ENCODE measurements at regions not wholly inside any gene's neighbourhood (a gene's known extent, or its start where the extent isn't known, plus 50 kb on each side); places are given as distances from the start of the nearest gene placed in this dataset.

DNA sequence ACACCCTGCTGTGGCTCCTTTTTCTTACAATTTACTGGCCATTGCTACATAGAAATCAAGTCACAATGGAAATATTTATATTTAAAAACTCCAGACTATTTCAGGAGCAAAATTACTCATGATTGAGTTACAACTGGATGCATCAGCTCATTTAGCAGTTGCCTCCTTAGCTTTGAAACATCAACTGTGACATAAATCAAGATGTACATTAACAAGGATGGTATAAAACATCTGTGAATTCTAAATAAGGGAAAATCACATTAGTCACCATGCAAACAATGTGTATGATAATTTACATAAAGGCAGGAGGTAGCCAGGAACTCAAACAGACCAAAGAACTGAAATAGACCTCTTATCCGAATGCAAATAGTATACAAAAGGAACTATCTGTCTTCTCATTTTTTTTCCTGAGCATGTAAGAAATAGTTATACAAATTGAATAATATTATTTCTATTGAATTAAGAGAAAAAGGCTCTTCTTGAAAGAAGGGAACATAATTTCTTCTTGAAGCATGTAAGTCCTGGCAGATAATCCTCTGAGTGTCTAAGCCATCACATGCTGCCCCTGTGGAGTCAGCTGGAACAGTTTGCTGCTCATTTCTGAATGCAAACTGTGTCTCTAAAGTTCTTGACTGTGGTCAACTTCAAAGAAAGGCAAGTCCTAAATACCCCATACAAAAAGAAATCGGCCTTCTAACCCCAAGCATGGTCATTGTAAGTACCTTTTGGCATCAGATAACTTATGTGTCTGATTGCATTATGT is 151.2 kb downstream of the NAA11 start:
- no peak for TF ChIP-seq POLR2A (conservative IDR thresholded peaks at IDR 0.05)
- no peak for TF ChIP-seq CEBPB (tag; IDR thresholded peaks at IDR 0.05)
- no peak for TF ChIP-seq DEAF1 (CRISPR knock-in tag; IDR thresholded peaks at IDR 0.05)
- no peak for TF ChIP-seq SP2 (IDR thresholded peaks at IDR 0.05; ENCODE audit: extremely low read depth, low read depth, low read length, poor library complexity, severe bottlenecking)
- no peak for TF ChIP-seq CREM (IDR thresholded peaks at IDR 0.05; ENCODE audit: low read depth)
- no peak for TF ChIP-seq EP300 (IDR thresholded peaks at IDR 0.05; ENCODE audit: low read length)
- TF ChIP-seq POLR2B (IDR thresholded peaks at IDR 0.05; ENCODE audit: low read depth, partially characterized antibody) = no peak
- no peak for TF ChIP-seq TARDBP (IDR thresholded peaks at IDR 0.05)
- no peak for TF ChIP-seq GATA2 (CRISPR knock-in tag; IDR thresholded peaks at IDR 0.05)

Measured in K562 (cell line).